Fibroblast of villous mesenchyme (primary cell): ENCODE measurements at regions not wholly inside any gene's neighbourhood (a gene's known extent, or its start where the extent isn't known, plus 50 kb on each side); places are given as distances from the start of the nearest gene placed in this dataset.

Experiments used
- DNase-seq: peaks from one replicate; pipeline ENCODE4 v3.0.0-alpha.2; 2010; ENCODE audit warnings: low read depth
- H3K4me3 ChIP-seq: 2 replicates; pipeline ENCODE4 v1.5.1; 2011; ENCODE audit warnings: low read depth, mild to moderate bottlenecking, low read length
- CTCF ChIP-seq: IDR thresholded peaks from 2 replicates; pipeline ENCODE4 v1.5.1; 2012; ENCODE audit warnings: low read depth, mild to moderate bottlenecking, low read length; ENCODE audit not compliant: insufficient read depth

GRCh38 chr14:55734731-55735130, 154.7 kb downstream of the KTN1 start:
- no peak overlapping the region for H3K4me3 ChIP-seq
- no peak for DNase-seq
- no peak for TF ChIP-seq CTCF

GRCh38 chr14:55739967-55740648, 160.1 kb downstream of the KTN1 start:
- DNase-seq: no peak
- no peak for TF ChIP-seq CTCF
- H3K4me3 ChIP-seq: no peak overlapping the region

GRCh38 chr14:55740649-55740989, 160.6 kb downstream of the KTN1 start:
- TF ChIP-seq CTCF: no peak
- no peak for DNase-seq
- no peak overlapping the region for H3K4me3 ChIP-seq

GRCh38 chr14:55741240-55741639, 161.2 kb downstream of the KTN1 start:
- no peak for TF ChIP-seq CTCF
- no peak for DNase-seq
- no peak overlapping the region for H3K4me3 ChIP-seq

- TF ChIP-seq CTCF: no peak
- H3K4me3 ChIP-seq: no peak overlapping the region
- DNase-seq: no peak
These were observed 163.5 kb downstream of the KTN1 start for GRCh38 chr14:55743551-55743950.

- no peak overlapping the region for H3K4me3 ChIP-seq
- no peak for TF ChIP-seq CTCF
- DNase-seq: no peak
These were observed 164.3 kb downstream of the KTN1 start for GRCh38 chr14:55744321-55744720.

GRCh38 chr14:55745906-55746305, 165.9 kb downstream of the KTN1 start:
- DNase-seq: no peak
- no peak overlapping the region for H3K4me3 ChIP-seq
- no peak for TF ChIP-seq CTCF
